ENCODE measurements at regions not wholly inside any gene's neighbourhood (a gene's known extent, or its start where the extent isn't known, plus 50 kb on each side); places are given as distances from the start of the nearest gene placed in this dataset.

DNA sequence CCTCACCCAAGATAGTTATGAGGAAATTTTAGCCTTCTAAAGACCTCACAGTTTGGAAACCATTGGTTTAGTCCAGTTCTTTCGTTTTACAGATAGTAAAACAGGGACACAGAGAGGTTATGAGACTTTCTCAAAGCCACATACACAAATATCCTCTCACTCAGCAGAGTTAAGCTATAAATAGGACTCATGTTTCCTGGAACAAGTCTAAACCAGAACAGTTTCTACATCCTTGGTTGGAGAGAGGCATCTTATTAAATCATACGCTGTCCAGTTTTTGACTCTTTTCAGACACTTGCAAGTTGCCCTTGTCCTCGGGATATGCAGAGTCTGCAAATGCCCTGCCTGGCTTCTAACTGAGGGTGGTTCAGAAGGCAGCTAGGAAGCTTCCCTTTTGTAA lies 462.1 kb upstream of the DEPDC1 start:
- POLR2A ChIA-PET = no interaction called here
- CTCF ChIA-PET = interaction anchor here (0.6 kb wide), 1 partner anchor 158 kb away, joined by 6 read pairs; no protein-coding TSS in a partner anchor
- DNase-seq (ENCODE audit: extremely low spot score) = no peak
- TF ChIP-seq, protein P1, sequence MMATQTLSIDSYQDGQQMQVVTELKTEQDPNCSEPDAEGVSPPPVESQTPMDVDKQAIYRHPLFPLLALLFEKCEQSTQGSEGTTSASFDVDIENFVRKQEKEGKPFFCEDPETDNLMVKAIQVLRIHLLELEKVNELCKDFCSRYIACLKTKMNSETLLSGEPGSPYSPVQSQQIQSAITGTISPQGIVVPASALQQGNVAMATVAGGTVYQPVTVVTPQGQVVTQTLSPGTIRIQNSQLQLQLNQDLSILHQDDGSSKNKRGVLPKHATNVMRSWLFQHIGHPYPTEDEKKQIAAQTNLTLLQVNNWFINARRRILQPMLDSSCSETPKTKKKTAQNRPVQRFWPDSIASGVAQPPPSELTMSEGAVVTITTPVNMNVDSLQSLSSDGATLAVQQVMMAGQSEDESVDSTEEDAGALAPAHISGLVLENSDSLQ (IDR thresholded peaks at IDR 0.05) = no peak
- TF ChIP-seq ELF4 (IDR thresholded peaks at IDR 0.05) (no peak), BHLHE40 (IDR thresholded peaks at IDR 0.05; ENCODE audit: borderline replicate concordance) (no peak), ARNT (IDR thresholded peaks at IDR 0.05) (no peak), SUZ12 (IDR thresholded peaks at IDR 0.05) (no peak), CTBP1 (IDR thresholded peaks at IDR 0.05; ENCODE audit: borderline replicate concordance) (no peak)

DNA sequence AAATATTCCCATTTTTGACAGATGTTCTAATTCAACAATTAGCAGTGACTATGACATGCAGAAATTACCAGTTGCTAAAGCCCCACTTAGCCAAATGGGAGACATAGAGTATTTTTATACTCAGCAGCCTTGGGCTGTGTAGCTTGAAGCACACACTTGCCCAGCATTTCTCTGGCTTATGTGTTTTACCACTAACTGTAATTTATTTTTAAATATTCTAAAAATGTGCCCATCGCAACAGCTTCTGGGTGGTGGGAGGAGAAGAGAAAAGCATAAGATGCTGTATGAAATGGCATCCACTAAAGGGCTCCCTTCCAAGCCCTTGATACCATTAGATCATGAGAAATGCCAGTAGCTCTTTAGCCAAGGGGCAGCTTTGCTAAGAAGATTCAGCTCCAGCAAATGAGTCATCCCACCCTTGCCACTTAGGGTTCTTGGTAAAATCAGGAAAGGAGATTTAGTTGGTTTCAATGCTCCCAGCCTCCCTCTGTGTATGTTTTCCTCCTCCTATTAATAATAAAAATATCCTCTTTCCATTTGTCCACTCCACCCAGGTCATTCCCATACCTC lies 462.7 kb upstream of the DEPDC1 start:
- CTCF ChIA-PET = no interaction called here
- DNase-seq (ENCODE audit: extremely low spot score) = no peak
- TF ChIP-seq LEF1 (IDR thresholded peaks at IDR 0.05; ENCODE audit: borderline replicate concordance) = no peak
- no peak for TF ChIP-seq SP1 (IDR thresholded peaks at IDR 0.05)
- no peak for TF ChIP-seq CTBP1 (IDR thresholded peaks at IDR 0.05; ENCODE audit: borderline replicate concordance)
- TF ChIP-seq HDGF (IDR thresholded peaks at IDR 0.05; ENCODE audit: borderline replicate concordance) = no peak
- TF ChIP-seq FOXK2 (IDR thresholded peaks at IDR 0.05) = no peak
- no peak for TF ChIP-seq ARNT (IDR thresholded peaks at IDR 0.05)
- no peak for TF ChIP-seq ZNF384 (IDR thresholded peaks at IDR 0.05)
- TF ChIP-seq, protein P1 (IDR thresholded peaks at IDR 0.05) = no peak
- TF ChIP-seq FOXA1 (IDR thresholded peaks at IDR 0.05) = no peak
- no peak for TF ChIP-seq BHLHE40 (IDR thresholded peaks at IDR 0.05; ENCODE audit: borderline replicate concordance)
- TF ChIP-seq NFRKB (IDR thresholded peaks at IDR 0.05) = no peak
- no peak for TF ChIP-seq ELF4 (IDR thresholded peaks at IDR 0.05)
- no peak for TF ChIP-seq SUZ12 (IDR thresholded peaks at IDR 0.05)
- no peak for TF ChIP-seq L3MBTL2 (conservative IDR thresholded peaks at IDR 0.05)
- no peak for TF ChIP-seq FOXM1 (IDR thresholded peaks at IDR 0.05; ENCODE audit: borderline replicate concordance)
- TF ChIP-seq TARDBP (IDR thresholded peaks at IDR 0.05) = no peak
- POLR2A ChIA-PET = no interaction called here

DNA sequence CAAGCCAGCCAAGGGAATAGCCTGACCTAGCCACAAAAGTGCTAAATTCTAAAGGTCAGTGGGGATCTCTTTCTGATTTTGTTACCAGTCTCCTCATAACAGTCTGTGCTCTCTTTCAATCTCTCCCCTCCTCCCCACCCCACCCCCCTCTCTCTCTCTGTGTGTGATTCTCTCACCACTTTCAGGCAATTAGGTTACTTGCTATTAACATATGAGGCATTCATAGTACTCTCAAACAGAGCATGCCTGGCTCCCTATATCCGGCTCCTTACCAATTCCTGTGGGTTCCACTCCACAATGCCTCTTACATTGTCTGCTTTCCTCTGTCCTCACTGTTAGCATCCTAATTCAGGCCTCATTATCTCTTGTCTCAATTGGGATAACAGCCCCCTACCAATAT lies 464.3 kb upstream of the DEPDC1 start:
- TF ChIP-seq BHLHE40 (IDR thresholded peaks at IDR 0.05; ENCODE audit: borderline replicate concordance) (no peak), HDGF (IDR thresholded peaks at IDR 0.05; ENCODE audit: borderline replicate concordance) (no peak), TARDBP (IDR thresholded peaks at IDR 0.05) (no peak), FOXM1 (IDR thresholded peaks at IDR 0.05; ENCODE audit: borderline replicate concordance) (no peak), SP1 (IDR thresholded peaks at IDR 0.05) (no peak), CTBP1 (IDR thresholded peaks at IDR 0.05; ENCODE audit: borderline replicate concordance) (no peak), ELF4 (IDR thresholded peaks at IDR 0.05) (no peak), L3MBTL2 (conservative IDR thresholded peaks at IDR 0.05) (no peak), FOXK2 (IDR thresholded peaks at IDR 0.05) (no peak)
- TF ChIP-seq, protein P1 (IDR thresholded peaks at IDR 0.05) = no peak
- no peak for DNase-seq (ENCODE audit: extremely low spot score)
- ChIA-PET POLR2A (no interaction called here), CTCF (no interaction called here)

DNA sequence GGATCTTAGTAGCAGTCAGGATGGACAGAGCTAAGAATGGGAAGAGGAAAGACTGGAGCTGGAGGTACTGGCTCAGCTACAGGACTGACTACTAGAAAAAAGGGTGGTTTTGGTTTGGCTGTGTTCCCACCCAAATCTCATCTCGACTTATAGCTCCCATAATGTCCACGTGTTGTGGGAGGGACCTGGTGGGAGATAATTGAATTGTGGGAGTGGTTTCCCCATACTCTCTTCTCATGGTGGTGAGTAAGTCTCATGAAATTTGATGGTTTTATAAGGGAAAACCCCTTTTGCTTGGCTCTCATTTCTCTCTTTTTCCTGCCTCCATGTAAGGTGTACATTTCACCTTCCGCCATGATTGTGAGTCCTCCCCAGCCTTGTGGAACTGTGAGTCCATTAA lies 466.5 kb upstream of the DEPDC1 start:
- no peak for DNase-seq (ENCODE audit: extremely low spot score)
- ChIA-PET CTCF (no interaction called here), POLR2A (no interaction called here)

DNA sequence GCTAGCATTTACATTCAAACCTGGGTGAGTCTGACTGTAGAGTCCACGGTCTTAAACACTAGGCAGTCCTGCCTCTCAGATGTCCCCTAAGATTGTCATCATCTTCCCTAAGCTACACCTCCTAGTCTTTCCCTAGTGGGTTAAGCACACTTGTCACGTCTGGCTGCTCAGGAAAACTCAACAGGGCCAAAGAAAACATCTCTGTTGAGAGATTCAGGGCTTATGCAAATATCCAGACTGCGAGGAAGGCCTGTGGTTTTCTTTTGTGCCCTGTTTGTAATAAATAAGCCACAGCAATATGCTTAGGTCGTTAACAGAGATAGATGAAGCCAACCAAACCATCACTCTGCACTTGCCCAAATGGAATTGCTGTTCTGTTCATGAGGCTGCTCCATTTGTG lies 472.6 kb upstream of the DEPDC1 start:
- CTCF ChIA-PET = no interaction called here
- TF ChIP-seq ZNF384 (IDR thresholded peaks at IDR 0.05) (no peak), BHLHE40 (IDR thresholded peaks at IDR 0.05; ENCODE audit: borderline replicate concordance) (no peak), FOXK2 (IDR thresholded peaks at IDR 0.05) (no peak)
- DNase-seq (ENCODE audit: extremely low spot score) = no peak
- POLR2A ChIA-PET = no interaction called here

More for the DNA sequence above, 466.5 kb upstream of the DEPDC1 start:
- TF ChIP-seq TARDBP (IDR thresholded peaks at IDR 0.05) (no peak), CTBP1 (IDR thresholded peaks at IDR 0.05; ENCODE audit: borderline replicate concordance) (no peak), L3MBTL2 (conservative IDR thresholded peaks at IDR 0.05) (no peak), HDGF (IDR thresholded peaks at IDR 0.05; ENCODE audit: borderline replicate concordance) (no peak)

DNA sequence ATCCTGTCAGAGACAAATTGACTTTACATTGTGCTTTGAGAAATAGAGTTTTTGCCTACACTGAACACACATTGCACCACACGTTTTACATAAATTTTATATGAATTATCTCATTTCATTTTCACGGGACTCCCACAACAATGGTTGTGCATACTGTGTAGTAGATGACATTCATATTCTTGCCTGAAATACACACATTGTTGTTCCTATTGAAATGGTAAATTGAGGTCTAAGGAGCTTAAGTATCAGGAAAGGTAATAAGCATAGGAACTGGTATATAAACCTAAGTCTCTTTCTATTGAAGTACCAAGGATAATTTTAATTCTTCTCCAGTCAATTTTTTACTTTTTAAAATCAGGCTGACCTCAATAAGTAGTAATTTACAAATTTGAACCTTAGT lies 473.7 kb upstream of the DEPDC1 start:
- POLR2A ChIA-PET = no interaction called here
- TF ChIP-seq ELF4 (IDR thresholded peaks at IDR 0.05) = no peak
- no peak for TF ChIP-seq FOXA1 (IDR thresholded peaks at IDR 0.05)
- TF ChIP-seq BHLHE40 (IDR thresholded peaks at IDR 0.05; ENCODE audit: borderline replicate concordance) = no peak
- no peak for TF ChIP-seq ARNT (IDR thresholded peaks at IDR 0.05)
- no peak for TF ChIP-seq ZNF384 (IDR thresholded peaks at IDR 0.05)
- no peak for TF ChIP-seq SP1 (IDR thresholded peaks at IDR 0.05)
- TF ChIP-seq TARDBP (IDR thresholded peaks at IDR 0.05) = no peak
- TF ChIP-seq LEF1 (IDR thresholded peaks at IDR 0.05; ENCODE audit: borderline replicate concordance) = no peak
- TF ChIP-seq, protein P1 (IDR thresholded peaks at IDR 0.05) = no peak
- TF ChIP-seq SUZ12 (IDR thresholded peaks at IDR 0.05) = no peak
- DNase-seq (ENCODE audit: extremely low spot score) = no peak
- CTCF ChIA-PET = no interaction called here

Measured in HEK293T (cell line).